Ovary (tissue), 3 donors: ENCODE measurements at regions not wholly inside any gene's neighbourhood (a gene's known extent, or its start where the extent isn't known, plus 50 kb on each side); places are given as distances from the start of the nearest gene placed in this dataset.

Source experiments
- POLR2A ChIP-seq: fragments of 450-650 bp; IDR thresholded peaks from one replicate; pipeline ENCODE4 v1.6.1; 2017; ENCODE audit warnings: antibody characterized with exemption, mild to moderate bottlenecking, moderate library complexity
- TF ChIP-seq, protein P1 (sequence below), 3 donors: fragments of 450-650 bp in 2 of 3; fragments of 200-600 bp in 1 of 3; IDR thresholded peaks; one replicate each; pipeline versions ENCODE4 v1.5.1 to v1.8.0; 2016 to 2022; ENCODE audit warnings: antibody characterized with exemption in 3 of 3, mild to moderate bottlenecking in 1 of 3
- donor health status: DM: no; HTN: no; CAD: no.

DNA sequence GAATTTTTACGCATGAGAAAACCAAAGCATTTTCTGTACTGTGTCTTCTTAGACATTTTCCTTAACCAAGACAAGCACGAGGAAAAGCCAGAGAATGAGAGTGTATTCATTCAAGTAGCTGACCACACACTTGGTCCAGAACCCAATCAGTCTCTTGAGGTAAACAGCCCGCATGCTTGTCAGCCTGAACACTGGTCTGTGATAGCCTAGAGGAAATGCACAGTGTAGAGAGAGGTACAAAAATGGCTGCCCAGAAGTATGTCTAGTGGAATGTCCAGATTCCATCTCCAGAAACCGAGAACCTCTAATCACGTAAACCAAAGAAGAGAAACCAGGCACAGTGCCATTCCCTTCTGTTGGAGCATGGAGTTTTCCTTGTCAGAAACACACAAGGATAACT, 80.0 kb upstream of the SNX2 start:
- TF ChIP-seq, protein P1, sequence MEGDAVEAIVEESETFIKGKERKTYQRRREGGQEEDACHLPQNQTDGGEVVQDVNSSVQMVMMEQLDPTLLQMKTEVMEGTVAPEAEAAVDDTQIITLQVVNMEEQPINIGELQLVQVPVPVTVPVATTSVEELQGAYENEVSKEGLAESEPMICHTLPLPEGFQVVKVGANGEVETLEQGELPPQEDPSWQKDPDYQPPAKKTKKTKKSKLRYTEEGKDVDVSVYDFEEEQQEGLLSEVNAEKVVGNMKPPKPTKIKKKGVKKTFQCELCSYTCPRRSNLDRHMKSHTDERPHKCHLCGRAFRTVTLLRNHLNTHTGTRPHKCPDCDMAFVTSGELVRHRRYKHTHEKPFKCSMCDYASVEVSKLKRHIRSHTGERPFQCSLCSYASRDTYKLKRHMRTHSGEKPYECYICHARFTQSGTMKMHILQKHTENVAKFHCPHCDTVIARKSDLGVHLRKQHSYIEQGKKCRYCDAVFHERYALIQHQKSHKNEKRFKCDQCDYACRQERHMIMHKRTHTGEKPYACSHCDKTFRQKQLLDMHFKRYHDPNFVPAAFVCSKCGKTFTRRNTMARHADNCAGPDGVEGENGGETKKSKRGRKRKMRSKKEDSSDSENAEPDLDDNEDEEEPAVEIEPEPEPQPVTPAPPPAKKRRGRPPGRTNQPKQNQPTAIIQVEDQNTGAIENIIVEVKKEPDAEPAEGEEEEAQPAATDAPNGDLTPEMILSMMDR (IDR thresholded peaks at IDR 0.05) = no peak
- TF ChIP-seq POLR2A = no peak
